ENCODE measurements at regions not wholly inside any gene's neighbourhood (a gene's known extent, or its start where the extent isn't known, plus 50 kb on each side); places are given as distances from the start of the nearest gene placed in this dataset.

GRCh38 chr3:111473550-111473949 lies 68.4 kb upstream of the CD96 start:
- DNase-seq (ENCODE audit: low read depth): no peak

GRCh38 chr3:111476701-111477100 lies 65.3 kb upstream of the CD96 start:
- no peak for DNase-seq (ENCODE audit: low read depth)

- no peak for DNase-seq (ENCODE audit: low read depth)
Observed at GRCh38 chr3:111480091-111480490, 61.9 kb upstream of the CD96 start.

DNA sequence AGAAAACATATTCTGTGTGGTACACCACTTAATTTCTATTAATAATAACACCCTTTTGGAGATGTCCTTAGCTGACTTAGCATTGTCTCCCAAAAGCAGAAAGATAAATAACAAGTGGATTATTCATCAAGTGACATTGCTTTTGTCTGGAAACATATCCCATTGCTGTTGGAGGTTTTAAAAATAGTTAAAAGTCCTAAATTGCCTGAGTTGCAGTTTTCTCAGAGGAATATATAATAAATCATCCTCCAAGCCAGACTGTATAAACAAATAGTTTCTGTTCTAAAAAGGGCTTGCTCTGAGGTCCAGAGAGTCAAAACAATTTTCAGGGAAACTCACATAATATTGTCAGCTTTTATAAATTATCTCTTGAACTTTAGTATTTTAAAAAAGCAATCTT lies 60.4 kb upstream of the CD96 start:
- no peak for DNase-seq (ENCODE audit: low read depth)

DNA sequence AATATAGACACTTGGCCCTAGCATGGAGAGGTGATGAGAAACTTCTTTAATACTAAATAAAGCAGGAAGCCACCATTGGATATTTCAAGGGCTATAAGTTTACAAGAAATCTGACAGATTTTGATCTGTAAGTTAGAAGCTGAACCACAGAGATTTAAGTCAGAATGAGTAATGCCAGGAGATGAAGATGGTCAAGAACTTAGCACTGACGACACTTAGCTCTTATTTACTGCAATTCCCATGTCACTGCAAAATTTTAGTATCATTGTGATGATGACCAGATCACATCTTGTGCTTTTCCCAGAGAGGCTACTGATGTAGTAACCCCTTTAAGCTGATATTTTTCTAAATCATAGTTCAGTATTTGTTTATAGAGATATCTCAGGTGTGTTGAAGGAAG lies 59.4 kb upstream of the CD96 start:
- DNase-seq (ENCODE audit: low read depth): no peak

- DNase-seq (ENCODE audit: low read depth): no peak
Observed at GRCh38 chr3:111485086-111485485, 56.9 kb upstream of the CD96 start.
